Vagina (tissue), 2 donors: ENCODE measurements at regions not wholly inside any gene's neighbourhood (a gene's known extent, or its start where the extent isn't known, plus 50 kb on each side); places are given as distances from the start of the nearest gene placed in this dataset.

ENCODE experiments used
- POLR2A ChIP-seq, 2 donors: fragments of 450-650 bp; IDR thresholded peaks; one replicate each; pipeline ENCODE4 v1.6.1; 2017; ENCODE audit warnings: antibody characterized with exemption in 2 of 2, mild to moderate bottlenecking in 2 of 2, moderate library complexity in 2 of 2
- POLR2AphosphoS5 ChIP-seq, 2 donors: sonication (generic); formaldehyde crosslinking; IDR thresholded peaks; one replicate each; pipeline ENCODE4 v1.9.0; 2017; ENCODE audit warnings: antibody characterized with exemption in 2 of 2, mild to moderate bottlenecking in 2 of 2, low read depth in 1 of 2; ENCODE audit not compliant: insufficient read depth in 1 of 2
- TF ChIP-seq, protein P1 (sequence below), 3 experiments: fragments of 450-650 bp in 2 of 3; fragments of 200-600 bp in 1 of 3; sonication (generic) in 1 of 3; IDR thresholded peaks; one replicate each; pipeline ENCODE4 v1.5.1; 2017 to 2019; ENCODE audit warnings: antibody characterized with exemption in 3 of 3, mild to moderate bottlenecking in 2 of 3, moderate library complexity in 2 of 3

- no peak for TF ChIP-seq POLR2A (IDR thresholded peaks at IDR 0.05)
- TF ChIP-seq, protein P1, sequence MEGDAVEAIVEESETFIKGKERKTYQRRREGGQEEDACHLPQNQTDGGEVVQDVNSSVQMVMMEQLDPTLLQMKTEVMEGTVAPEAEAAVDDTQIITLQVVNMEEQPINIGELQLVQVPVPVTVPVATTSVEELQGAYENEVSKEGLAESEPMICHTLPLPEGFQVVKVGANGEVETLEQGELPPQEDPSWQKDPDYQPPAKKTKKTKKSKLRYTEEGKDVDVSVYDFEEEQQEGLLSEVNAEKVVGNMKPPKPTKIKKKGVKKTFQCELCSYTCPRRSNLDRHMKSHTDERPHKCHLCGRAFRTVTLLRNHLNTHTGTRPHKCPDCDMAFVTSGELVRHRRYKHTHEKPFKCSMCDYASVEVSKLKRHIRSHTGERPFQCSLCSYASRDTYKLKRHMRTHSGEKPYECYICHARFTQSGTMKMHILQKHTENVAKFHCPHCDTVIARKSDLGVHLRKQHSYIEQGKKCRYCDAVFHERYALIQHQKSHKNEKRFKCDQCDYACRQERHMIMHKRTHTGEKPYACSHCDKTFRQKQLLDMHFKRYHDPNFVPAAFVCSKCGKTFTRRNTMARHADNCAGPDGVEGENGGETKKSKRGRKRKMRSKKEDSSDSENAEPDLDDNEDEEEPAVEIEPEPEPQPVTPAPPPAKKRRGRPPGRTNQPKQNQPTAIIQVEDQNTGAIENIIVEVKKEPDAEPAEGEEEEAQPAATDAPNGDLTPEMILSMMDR (IDR thresholded peaks at IDR 0.05), result no peak
- no peak for TF ChIP-seq POLR2AphosphoS5 (IDR thresholded peaks at IDR 0.05; ENCODE audit: insufficient read depth in 1 of 2, low read depth in 1 of 2)
Observed at GRCh38 chr1:187788718-187789117, 960.0 kb downstream of the PLA2G4A start.
